A549 (cell line): ENCODE measurements at regions not wholly inside any gene's neighbourhood (a gene's known extent, or its start where the extent isn't known, plus 50 kb on each side); places are given as distances from the start of the nearest gene placed in this dataset.
"Not testable (repeated sequence)": the region's sequence is repeated elsewhere in the genome, so short reads cannot be mapped to it uniquely, and the experiment has no call there.

Experiments used
- CTCF ChIP-seq: fragments of >200 bp; sonication (Bioruptor Twin); formaldehyde crosslinking; IDR thresholded peaks from 3 replicates; pipeline ENCODE4 v1.5.1; 2016
- MAX ChIP-seq: IDR thresholded peaks from 2 replicates; pipeline ENCODE4 v1.6.1; 2012
- MAZ ChIP-seq: fragments of 150-350 bp; IDR thresholded peaks from 2 replicates; pipeline ENCODE4 v1.6.1; 2014; ENCODE audit warnings: antibody characterized with exemption, low read depth, low read length, borderline replicate concordance
- POLR2A ChIP-seq: IDR thresholded peaks from 2 replicates; pipeline ENCODE4 v1.6.1; 2012; ENCODE audit warnings: mild to moderate bottlenecking, low read length
- RAD21 ChIP-seq, 2 experiments: fragments of >200 bp in 1 of 2; sonication (Bioruptor Twin) in 1 of 2; formaldehyde crosslinking in 1 of 2; IDR thresholded peaks in 1 of 2; conservative IDR thresholded peaks in 1 of 2; 2 replicates in 1 of 2; 3 replicates in 1 of 2; pipeline ENCODE4 v1.6.1; 2012 to 2018; ENCODE audit warnings: inconsistent platforms in 1 of 2
- REST ChIP-seq: fragments of 200-600 bp; sonication (generic); IDR thresholded peaks from 2 replicates; pipeline ENCODE4 v1.6.1; 2016; ENCODE audit warnings: antibody characterized with exemption, mild to moderate bottlenecking, moderate library complexity

GRCh38 chr7:65643498-65643897 lies 229.4 kb upstream of the VKORC1L1 start:
- TF ChIP-seq REST; POLR2A; CTCF; RAD21 (conservative IDR thresholded peaks at IDR 0.05 in 1 of 2, IDR thresholded peaks at IDR 0.05 in 1 of 2); MAX; MAZ: not testable (repeated sequence)
